C4-2B (cell line): ENCODE measurements at regions not wholly inside any gene's neighbourhood (a gene's known extent, or its start where the extent isn't known, plus 50 kb on each side); places are given as distances from the start of the nearest gene placed in this dataset.

Experiments used
- ZFX ChIP-seq: fragments of 450-650 bp; IDR thresholded peaks from 2 replicates; pipeline ENCODE4 v1.6.1; 2017
- TF ChIP-seq, protein P1 (sequence below): fragments of 450-650 bp; conservative IDR thresholded peaks from 2 replicates; pipeline ENCODE4 v1.5.1; 2017; ENCODE audit warnings: mild to moderate bottlenecking

DNA sequence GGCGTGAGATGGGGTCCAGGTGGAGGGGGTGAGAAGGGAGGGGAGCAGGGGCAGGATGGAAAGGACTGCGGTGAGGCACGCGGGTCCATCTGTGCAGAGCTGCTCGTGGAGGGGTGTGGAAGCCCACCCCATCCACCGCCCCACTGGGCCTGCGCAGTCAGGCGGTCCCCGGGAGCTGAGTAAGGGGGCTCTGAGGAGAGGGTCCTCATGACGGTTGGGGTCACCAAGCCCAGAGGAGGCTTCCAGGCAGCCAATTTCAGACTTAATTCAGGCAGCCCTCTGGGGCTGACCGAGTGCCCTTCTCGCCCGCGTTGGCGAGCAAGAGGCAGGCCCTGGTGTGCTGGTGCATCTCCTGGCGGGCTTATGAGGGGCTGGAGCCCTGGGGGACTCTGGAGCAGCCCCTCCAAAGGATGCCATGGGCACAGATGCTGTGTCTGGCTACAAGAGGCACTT lies 115.5 kb downstream of the KIF26A start:
- TF ChIP-seq, protein P1, sequence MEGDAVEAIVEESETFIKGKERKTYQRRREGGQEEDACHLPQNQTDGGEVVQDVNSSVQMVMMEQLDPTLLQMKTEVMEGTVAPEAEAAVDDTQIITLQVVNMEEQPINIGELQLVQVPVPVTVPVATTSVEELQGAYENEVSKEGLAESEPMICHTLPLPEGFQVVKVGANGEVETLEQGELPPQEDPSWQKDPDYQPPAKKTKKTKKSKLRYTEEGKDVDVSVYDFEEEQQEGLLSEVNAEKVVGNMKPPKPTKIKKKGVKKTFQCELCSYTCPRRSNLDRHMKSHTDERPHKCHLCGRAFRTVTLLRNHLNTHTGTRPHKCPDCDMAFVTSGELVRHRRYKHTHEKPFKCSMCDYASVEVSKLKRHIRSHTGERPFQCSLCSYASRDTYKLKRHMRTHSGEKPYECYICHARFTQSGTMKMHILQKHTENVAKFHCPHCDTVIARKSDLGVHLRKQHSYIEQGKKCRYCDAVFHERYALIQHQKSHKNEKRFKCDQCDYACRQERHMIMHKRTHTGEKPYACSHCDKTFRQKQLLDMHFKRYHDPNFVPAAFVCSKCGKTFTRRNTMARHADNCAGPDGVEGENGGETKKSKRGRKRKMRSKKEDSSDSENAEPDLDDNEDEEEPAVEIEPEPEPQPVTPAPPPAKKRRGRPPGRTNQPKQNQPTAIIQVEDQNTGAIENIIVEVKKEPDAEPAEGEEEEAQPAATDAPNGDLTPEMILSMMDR = no peak
- no peak for TF ChIP-seq ZFX
